C4-2B (cell line): ENCODE measurements at regions not wholly inside any gene's neighbourhood (a gene's known extent, or its start where the extent isn't known, plus 50 kb on each side); places are given as distances from the start of the nearest gene placed in this dataset.

Source experiments
- ZFX ChIP-seq: fragments of 450-650 bp; IDR thresholded peaks from 2 replicates; pipeline ENCODE4 v1.6.1; 2017
- TF ChIP-seq, protein P1 (sequence below): fragments of 450-650 bp; conservative IDR thresholded peaks from 2 replicates; pipeline ENCODE4 v1.5.1; 2017; ENCODE audit warnings: mild to moderate bottlenecking

DNA sequence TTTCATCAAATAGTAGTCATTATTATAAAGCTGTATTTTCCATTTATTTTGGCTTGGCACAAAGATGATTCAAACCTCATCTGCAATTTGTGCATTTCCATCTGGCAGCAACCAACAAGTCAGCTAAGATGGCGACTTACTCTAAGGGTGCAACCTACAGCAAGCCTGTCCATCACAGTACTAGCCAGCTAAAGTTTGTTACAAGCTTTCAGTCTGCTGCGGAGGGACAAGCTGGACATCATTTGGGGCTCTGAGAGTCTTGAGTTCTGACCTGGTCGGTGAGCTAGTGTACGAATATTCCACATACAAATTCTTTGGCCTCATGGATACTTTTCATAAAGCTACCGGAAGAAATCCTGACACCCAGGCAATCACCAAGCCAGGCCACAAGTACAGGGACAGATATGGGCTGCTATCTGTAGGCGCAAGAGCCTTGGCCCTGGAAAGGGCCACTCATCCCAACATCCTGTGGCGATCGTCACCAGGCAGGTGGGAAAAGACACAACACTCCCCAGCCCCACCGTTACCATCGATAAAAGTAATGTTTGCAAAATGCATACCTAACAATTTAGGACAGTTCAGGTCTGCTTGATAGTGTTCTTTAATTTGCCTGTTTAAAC lies 307.6 kb downstream of the SKIDA1 start:
- TF ChIP-seq, protein P1, sequence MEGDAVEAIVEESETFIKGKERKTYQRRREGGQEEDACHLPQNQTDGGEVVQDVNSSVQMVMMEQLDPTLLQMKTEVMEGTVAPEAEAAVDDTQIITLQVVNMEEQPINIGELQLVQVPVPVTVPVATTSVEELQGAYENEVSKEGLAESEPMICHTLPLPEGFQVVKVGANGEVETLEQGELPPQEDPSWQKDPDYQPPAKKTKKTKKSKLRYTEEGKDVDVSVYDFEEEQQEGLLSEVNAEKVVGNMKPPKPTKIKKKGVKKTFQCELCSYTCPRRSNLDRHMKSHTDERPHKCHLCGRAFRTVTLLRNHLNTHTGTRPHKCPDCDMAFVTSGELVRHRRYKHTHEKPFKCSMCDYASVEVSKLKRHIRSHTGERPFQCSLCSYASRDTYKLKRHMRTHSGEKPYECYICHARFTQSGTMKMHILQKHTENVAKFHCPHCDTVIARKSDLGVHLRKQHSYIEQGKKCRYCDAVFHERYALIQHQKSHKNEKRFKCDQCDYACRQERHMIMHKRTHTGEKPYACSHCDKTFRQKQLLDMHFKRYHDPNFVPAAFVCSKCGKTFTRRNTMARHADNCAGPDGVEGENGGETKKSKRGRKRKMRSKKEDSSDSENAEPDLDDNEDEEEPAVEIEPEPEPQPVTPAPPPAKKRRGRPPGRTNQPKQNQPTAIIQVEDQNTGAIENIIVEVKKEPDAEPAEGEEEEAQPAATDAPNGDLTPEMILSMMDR, result no peak
- TF ChIP-seq ZFX, result no peak
